ENCODE measurements at regions not wholly inside any gene's neighbourhood (a gene's known extent, or its start where the extent isn't known, plus 50 kb on each side); places are given as distances from the start of the nearest gene placed in this dataset.

- TF ChIP-seq CTCF (IDR thresholded peaks at IDR 0.05; ENCODE audit: low read depth, low read length): no peak
- TF ChIP-seq MAX (IDR thresholded peaks at IDR 0.05; ENCODE audit: low read depth, low read length): no peak
- TF ChIP-seq POLR2A (IDR thresholded peaks at IDR 0.05; ENCODE audit: extremely low read depth, insufficient read length): no peak
- no peak for TF ChIP-seq MYC (IDR thresholded peaks at IDR 0.05; ENCODE audit: low read depth, low read length)
- DNase-seq (ENCODE audit: low read depth): peak; percentile 77
Observed at GRCh38 chr5:126686451-126687126, 85.8 kb downstream of the PHAX start.

GRCh38 chr5:126692971-126693370, 84.0 kb upstream of the LMNB1 start:
- no peak for DNase-seq (ENCODE audit: low read depth)
- H3K4me3 ChIP-seq (ENCODE audit: low read depth, low read length): no peak overlapping the region
- no peak for TF ChIP-seq CTCF (IDR thresholded peaks at IDR 0.05; ENCODE audit: low read depth, low read length)
- TF ChIP-seq POLR2A (IDR thresholded peaks at IDR 0.05; ENCODE audit: extremely low read depth, insufficient read length): no peak
- no peak for TF ChIP-seq MAX (IDR thresholded peaks at IDR 0.05; ENCODE audit: low read depth, low read length)
- no peak for TF ChIP-seq MYC (IDR thresholded peaks at IDR 0.05; ENCODE audit: low read depth, low read length)

More at GRCh38 chr5:126686451-126687126, 85.8 kb downstream of the PHAX start:
- no peak overlapping the region for H3K4me3 ChIP-seq (ENCODE audit: low read depth, low read length)

GRCh38 chr5:126693806-126694205, 83.1 kb upstream of the LMNB1 start:
- DNase-seq (ENCODE audit: low read depth): no peak
- no peak for TF ChIP-seq POLR2A (IDR thresholded peaks at IDR 0.05; ENCODE audit: extremely low read depth, insufficient read length)
- TF ChIP-seq MYC (IDR thresholded peaks at IDR 0.05; ENCODE audit: low read depth, low read length): no peak
- no peak for TF ChIP-seq MAX (IDR thresholded peaks at IDR 0.05; ENCODE audit: low read depth, low read length)
- TF ChIP-seq CTCF (IDR thresholded peaks at IDR 0.05; ENCODE audit: low read depth, low read length): no peak
- H3K4me3 ChIP-seq (ENCODE audit: low read depth, low read length): no peak overlapping the region

GRCh38 chr5:126694403-126694802, 82.5 kb upstream of the LMNB1 start:
- no peak for DNase-seq (ENCODE audit: low read depth)
- no peak for TF ChIP-seq MYC (IDR thresholded peaks at IDR 0.05; ENCODE audit: low read depth, low read length)
- no peak for TF ChIP-seq CTCF (IDR thresholded peaks at IDR 0.05; ENCODE audit: low read depth, low read length)
- TF ChIP-seq POLR2A (IDR thresholded peaks at IDR 0.05; ENCODE audit: extremely low read depth, insufficient read length): no peak
- no peak for TF ChIP-seq MAX (IDR thresholded peaks at IDR 0.05; ENCODE audit: low read depth, low read length)
- H3K4me3 ChIP-seq (ENCODE audit: low read depth, low read length): no peak overlapping the region

- H3K4me3 ChIP-seq (ENCODE audit: low read depth, low read length): no peak overlapping the region
- no peak for TF ChIP-seq POLR2A (IDR thresholded peaks at IDR 0.05; ENCODE audit: extremely low read depth, insufficient read length)
- no peak for TF ChIP-seq MAX (IDR thresholded peaks at IDR 0.05; ENCODE audit: low read depth, low read length)
- no peak for TF ChIP-seq MYC (IDR thresholded peaks at IDR 0.05; ENCODE audit: low read depth, low read length)
- TF ChIP-seq CTCF (IDR thresholded peaks at IDR 0.05; ENCODE audit: low read depth, low read length): no peak
Observed at GRCh38 chr5:126695091-126695490, 81.8 kb upstream of the LMNB1 start.

More at GRCh38 chr5:126695091-126695490, 81.8 kb upstream of the LMNB1 start:
- DNase-seq (ENCODE audit: low read depth): no peak

All from NB4 (cell line).